GM19043 (cell line): ENCODE measurements at regions not wholly inside any gene's neighbourhood (a gene's known extent, or its start where the extent isn't known, plus 50 kb on each side); places are given as distances from the start of the nearest gene placed in this dataset.
"Not testable (repeated sequence)": the region's sequence is repeated elsewhere in the genome, so short reads cannot be mapped to it uniquely, and the experiment has no call there.

ENCODE experiments used
- ATAC-seq: cut with Tn5 transposase; IDR thresholded peaks from one replicate; pipeline ENCODE4 v1.9.1; 2021; ENCODE audit warnings: low read depth; ENCODE audit not compliant: unreplicated experiment

GRCh38 chr14:30156571-30156970 lies 228.9 kb upstream of the PRKD1 start:
- no peak for ATAC-seq

DNA sequence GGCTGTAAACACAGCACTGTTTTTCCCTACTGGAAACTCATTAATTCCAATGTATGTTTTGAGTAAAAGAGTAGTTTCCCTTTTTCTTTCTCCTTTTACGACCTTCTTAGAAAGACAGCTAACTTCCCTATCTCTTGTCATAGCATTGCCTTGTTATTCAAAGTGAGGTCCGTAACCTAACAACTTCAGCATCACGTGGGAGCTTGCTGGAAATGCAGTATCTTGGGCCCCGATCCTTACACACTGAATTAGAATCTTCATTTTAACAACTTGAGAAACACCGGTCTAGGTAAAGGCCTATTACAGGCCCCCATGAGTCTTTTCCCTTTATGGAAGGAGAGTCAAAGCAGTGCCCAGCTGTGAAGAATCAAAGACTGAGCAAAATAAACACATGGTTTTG lies 230.7 kb upstream of the PRKD1 start:
- ATAC-seq = no peak

- ATAC-seq = no peak
These were observed 231.7 kb upstream of the PRKD1 start for GRCh38 chr14:30159374-30159773.

GRCh38 chr14:30160608-30161007 lies 233.0 kb upstream of the PRKD1 start:
- ATAC-seq = no peak

DNA sequence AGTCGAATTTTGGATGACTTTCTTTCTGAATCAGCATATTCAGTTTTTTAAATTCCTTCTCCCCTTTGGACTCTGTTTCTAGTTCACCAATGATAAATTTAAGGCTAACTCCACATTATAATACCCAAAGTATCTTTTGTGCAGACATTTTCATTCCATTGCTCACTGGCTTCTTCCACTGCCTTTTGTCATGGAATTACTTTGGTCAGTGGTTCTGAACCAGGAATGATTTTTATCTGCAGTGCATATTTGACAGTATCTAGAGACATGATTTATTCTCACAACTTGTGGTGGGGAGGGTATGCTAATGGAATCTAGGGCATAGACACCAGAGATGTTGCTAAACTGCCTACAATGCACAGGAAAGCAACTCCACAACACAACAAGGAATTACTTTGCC lies 234.4 kb upstream of the PRKD1 start:
- ATAC-seq = no peak

- no peak for ATAC-seq
These were observed 237.6 kb upstream of the PRKD1 start for GRCh38 chr14:30165255-30165654.

DNA sequence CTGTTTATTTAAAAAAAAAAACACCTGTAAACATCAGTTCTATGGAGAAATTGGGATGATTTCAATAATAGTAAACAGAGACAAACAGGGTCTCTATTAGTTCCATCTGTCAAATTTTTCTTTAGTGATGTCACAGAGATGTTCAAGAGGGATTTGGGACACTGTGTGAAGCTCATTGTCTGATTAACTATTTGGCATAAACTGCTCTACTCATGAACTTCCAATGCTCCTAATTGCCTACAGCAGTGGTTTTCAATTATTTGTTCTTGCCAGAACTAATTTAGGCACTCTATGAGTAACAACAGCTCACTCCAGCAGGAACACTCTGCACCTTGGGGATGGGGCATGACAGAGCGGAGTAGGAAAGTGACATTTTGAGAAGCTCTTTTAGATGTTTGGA lies 250.1 kb upstream of the PRKD1 start:
- no peak for ATAC-seq

DNA sequence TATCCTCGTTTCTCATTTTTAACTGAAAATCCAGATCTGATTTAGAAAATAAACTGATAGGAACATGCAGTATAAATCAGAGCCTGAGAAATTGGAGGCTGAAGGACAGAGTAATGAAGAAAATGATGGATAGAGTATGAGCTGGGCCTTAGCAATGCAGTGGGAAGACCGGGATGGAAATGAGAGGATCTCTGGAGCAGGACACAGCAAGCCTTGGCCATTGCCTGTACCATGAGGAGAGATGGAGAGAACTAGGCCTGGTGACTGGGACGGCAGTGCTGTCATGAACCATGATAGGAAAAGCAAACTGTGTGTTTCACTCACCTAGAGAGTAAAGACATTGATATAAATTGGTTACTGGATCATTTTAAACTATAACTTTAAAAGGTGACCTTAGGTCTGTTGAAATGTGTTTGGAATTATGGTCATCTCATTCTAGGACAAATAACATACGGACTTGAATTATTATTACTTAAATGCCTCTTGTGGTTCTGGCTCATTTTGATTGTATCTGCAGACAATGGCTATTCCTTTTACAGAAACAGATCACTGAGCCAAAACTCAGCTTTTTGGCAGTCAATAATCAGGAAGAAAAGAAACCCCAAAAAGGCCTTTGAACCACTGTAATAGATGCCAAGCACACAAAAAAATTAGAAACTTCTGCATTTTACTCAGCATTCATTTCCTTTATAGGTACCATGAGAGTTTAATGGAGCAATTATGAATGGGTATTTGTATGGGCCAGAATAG lies 251.9 kb upstream of the PRKD1 start:
- no peak for ATAC-seq

- no peak for ATAC-seq
These were observed 252.6 kb upstream of the PRKD1 start for GRCh38 chr14:30180219-30180618.

- ATAC-seq = no peak
These were observed 258.2 kb upstream of the PRKD1 start for GRCh38 chr14:30185832-30186231.

- ATAC-seq = no peak
These were observed 264.1 kb upstream of the PRKD1 start for GRCh38 chr14:30191639-30192279.

GRCh38 chr14:30193101-30193500 lies 265.5 kb upstream of the PRKD1 start:
- ATAC-seq = no peak

DNA sequence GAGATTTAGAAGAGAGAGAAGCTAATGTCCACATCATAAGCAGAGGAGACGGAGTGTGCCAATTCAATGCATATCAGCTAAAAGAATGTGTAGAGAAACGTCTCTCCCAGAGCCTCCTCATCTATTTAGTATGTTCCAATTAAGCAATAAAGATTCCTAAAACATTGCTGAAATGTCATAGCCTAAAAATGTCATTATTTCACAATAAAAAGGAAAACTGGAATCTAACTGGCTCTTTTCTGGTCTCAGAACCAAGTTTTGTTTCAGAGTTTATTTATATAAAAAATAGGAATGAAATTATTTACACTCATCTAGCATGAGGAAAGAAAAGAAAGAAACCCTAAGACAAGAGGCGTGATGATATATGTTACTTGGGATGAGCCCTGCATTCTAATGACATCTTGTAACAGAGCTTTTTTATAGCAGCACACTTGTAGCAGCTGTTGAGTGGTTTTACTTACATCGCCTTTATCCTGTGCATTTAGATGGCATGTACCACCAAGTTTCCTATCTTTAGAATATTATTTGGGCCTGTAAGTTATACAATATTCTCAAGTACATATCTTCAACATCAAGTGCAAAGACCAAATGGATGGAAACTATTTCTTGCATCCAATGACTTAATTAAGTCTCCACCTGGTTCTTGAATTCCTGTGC lies 266.3 kb upstream of the PRKD1 start:
- ATAC-seq = no peak

DNA sequence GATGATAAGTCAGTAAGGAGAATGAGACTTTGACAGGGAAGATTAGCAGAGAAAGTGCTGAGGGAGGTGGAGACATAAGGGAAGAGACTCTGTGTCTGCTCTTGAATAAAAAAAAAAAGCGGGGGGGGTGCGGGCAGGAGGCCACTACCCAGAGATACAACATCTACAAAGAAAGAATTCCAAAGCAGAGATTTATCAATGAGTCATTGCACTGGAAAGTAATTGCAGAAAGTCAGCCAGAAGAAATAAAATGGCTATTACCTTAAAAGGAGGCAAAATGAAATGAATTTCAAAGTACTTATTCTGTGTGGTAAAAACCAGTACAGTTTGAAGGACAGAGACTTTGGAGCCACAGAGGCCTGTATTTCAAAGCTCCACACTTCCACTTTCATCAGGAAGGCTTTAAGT lies 267.1 kb upstream of the PRKD1 start:
- no peak for ATAC-seq

GRCh38 chr14:30195941-30196340 lies 268.3 kb upstream of the PRKD1 start:
- no peak for ATAC-seq

DNA sequence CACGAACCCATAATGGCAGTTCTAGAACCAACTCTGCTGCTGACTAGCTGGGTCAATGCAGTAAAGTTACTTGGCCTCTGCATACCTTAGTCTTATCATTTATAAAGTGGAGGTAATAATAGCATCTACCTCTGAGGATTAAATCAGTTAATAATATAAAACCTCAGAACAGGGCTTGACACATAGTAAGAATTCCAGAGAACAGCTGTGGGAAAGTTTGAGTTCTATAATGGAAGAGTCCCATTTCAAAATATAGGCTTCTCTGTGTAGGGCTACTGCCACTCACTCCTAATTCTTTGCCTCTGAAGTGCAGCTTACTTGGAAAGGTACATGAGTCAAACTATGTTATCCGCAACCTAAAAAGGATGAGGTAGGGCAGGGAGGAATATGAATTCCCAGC lies 269.2 kb upstream of the PRKD1 start:
- ATAC-seq = no peak

GRCh38 chr14:30198720-30199119 lies 271.1 kb upstream of the PRKD1 start:
- ATAC-seq = not testable (repeated sequence)

DNA sequence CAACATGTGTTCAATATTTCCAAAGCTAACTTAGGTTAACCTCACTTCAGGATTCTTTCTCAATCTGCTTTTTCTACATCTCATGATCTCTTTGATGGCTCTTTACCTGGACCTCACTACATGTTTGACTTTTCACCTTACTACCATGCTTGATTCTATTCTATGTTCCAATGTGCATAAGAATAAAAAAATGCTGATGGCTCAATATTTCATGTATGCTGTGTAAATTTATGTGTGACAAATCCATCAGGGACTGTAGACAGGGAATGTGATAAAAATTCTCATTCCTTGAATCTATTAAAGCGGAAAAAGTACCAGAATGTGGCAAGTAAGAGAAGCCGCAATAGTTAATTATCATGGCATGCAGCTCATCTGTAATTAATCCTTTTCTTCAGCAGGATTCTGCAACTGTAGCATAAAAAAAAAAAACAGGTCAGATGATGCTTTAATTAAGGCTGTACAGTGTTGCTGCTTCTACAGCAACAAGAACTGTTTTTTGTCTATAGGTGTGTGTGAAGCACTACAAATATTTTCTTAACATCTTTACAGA lies 276.9 kb upstream of the PRKD1 start:
- ATAC-seq = no peak

DNA sequence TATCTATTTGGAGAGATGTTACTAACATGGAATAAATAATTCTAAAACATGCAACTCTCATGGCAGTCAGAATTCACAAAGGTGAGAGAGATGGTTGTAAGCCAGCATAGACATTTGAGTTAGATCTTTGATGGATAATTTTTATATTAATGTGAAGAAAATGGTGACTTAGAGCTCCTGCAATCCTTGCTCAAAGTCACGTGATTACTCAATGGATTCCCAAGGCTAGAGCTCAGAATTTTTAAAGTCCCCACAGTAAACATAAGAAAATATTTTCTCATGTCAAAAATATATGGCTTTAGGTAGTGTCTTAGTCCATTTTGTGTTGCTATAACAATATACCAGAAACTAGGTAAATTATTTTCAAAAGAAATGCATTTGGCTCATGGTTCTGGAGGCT lies 281.5 kb upstream of the PRKD1 start:
- no peak for ATAC-seq

DNA sequence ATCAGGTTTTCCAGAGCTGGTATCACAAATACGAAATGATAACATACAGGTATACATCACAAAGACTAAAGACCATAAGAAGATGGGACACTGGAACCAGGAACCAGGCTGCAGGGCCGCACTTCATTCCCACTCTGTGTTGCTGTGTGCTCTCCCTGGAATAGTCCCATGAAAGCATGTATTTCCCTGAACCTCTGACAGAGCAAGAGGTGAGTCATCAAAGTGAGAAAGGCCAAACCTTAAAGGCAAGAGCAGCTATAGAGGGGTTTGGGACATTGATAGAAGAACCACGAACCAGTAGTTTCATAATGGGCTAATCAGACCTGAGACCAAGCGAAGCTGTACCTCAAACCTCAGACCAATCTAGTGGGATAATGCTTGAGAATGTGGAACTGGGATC lies 283.0 kb upstream of the PRKD1 start:
- no peak for ATAC-seq

DNA sequence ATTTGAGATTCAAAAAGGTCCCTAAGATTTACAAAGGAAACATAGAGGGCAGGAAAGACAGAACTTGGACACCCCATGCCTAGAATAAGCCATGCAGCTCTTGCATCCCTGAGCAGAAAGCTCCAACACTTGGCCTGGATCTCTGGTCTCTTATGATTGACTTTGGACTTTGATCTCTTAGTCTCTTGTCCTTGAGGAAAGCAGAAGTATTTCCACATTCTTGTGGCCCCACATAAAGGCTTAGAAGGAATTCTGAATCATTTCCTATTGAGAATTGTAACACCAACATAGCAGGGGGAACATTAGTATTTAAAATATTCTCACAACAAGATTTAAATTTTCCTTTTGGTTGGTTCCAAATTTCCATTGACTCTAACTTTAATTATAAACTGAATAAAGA lies 283.7 kb upstream of the PRKD1 start:
- no peak for ATAC-seq

DNA sequence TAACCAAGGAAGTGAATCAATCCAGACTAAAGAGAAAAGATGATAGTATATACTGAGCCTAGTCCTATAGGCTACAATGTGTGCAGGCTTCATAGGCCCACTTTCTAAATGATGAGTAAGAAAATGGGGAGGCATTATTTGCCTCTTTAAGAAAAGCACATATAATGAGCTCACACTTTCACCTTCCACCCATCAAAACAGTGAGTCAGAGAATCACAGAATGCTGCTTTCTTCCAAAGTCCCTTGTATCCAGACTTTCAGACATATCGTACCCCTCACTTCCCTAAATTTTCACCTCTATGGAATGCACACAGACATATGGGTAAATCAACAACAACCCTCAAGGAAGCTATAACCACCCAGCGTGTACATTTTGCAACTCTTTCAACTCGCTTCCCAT lies 286.4 kb upstream of the PRKD1 start:
- ATAC-seq = no peak
